ENCODE measurements at regions not wholly inside any gene's neighbourhood (a gene's known extent, or its start where the extent isn't known, plus 50 kb on each side); places are given as distances from the start of the nearest gene placed in this dataset.

- DNase-seq (no peak), ATAC-seq (no peak)
- H3K27ac ChIP-seq = no peak overlapping the region
- H3K9me3 ChIP-seq = no peaks in the 10 kb centered on the region
- TF ChIP-seq, protein P1, sequence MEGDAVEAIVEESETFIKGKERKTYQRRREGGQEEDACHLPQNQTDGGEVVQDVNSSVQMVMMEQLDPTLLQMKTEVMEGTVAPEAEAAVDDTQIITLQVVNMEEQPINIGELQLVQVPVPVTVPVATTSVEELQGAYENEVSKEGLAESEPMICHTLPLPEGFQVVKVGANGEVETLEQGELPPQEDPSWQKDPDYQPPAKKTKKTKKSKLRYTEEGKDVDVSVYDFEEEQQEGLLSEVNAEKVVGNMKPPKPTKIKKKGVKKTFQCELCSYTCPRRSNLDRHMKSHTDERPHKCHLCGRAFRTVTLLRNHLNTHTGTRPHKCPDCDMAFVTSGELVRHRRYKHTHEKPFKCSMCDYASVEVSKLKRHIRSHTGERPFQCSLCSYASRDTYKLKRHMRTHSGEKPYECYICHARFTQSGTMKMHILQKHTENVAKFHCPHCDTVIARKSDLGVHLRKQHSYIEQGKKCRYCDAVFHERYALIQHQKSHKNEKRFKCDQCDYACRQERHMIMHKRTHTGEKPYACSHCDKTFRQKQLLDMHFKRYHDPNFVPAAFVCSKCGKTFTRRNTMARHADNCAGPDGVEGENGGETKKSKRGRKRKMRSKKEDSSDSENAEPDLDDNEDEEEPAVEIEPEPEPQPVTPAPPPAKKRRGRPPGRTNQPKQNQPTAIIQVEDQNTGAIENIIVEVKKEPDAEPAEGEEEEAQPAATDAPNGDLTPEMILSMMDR (IDR thresholded peaks at IDR 0.05) = no peak
- H3K4me3 ChIP-seq = no peak overlapping the region
- H3K27me3 ChIP-seq (ENCODE audit: low read depth) = no peaks in the 10 kb centered on the region
- no peaks in the 10 kb centered on the region for H3K36me3 ChIP-seq
- no peaks in the 10 kb centered on the region for H3K4me1 ChIP-seq
- intact Hi-C loops (cut with DNase I) = no loop called here
Observed at GRCh38 chr3:159131376-159131775, 329.5 kb downstream of the MFSD1 start.

DNA sequence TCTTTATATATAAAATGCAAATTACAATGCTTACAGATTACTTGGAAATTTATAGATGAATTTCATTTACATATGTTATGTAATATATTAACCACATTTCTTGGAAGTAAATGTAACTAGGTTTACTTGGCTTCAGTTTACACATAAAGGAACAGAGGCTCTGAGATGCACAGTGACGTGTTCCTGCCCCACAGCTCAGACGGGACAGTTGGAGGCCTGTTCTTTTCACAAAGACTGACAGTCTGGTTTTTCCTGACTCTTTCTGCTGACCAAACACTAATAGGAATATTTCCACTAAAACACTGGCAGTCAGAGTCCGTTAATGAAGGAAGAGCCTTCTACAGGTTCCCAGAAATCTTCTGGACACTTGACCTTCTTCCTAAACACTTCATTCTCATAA lies 336.1 kb downstream of the MFSD1 start:
- DNase-seq (no peak), ATAC-seq (no peak)
- Histone ChIP-seq H3K4me1 (no peaks in the 10 kb centered on the region), H3K4me3 (no peak overlapping the region), H3K36me3 (no peaks in the 10 kb centered on the region), H3K9me3 (no peaks in the 10 kb centered on the region), H3K27me3 (ENCODE audit: low read depth) (no peaks in the 10 kb centered on the region), H3K27ac (no peak overlapping the region)
- intact Hi-C loops (cut with DNase I) = no loop called here
- TF ChIP-seq, protein P1 (IDR thresholded peaks at IDR 0.05) = no peak

GRCh38 chr3:159139326-159139725 lies 337.5 kb downstream of the MFSD1 start:
- no peak overlapping the region for H3K4me3 ChIP-seq
- TF ChIP-seq, protein P1 (IDR thresholded peaks at IDR 0.05) = no peak
- H3K9me3 ChIP-seq = no peaks in the 10 kb centered on the region
- H3K27ac ChIP-seq = no peak overlapping the region
- DNase-seq = no peak
- no peaks in the 10 kb centered on the region for H3K4me1 ChIP-seq
- no peaks in the 10 kb centered on the region for H3K36me3 ChIP-seq
- no peak for ATAC-seq
- intact Hi-C loops (cut with DNase I) = no loop called here
- no peaks in the 10 kb centered on the region for H3K27me3 ChIP-seq (ENCODE audit: low read depth)

DNA sequence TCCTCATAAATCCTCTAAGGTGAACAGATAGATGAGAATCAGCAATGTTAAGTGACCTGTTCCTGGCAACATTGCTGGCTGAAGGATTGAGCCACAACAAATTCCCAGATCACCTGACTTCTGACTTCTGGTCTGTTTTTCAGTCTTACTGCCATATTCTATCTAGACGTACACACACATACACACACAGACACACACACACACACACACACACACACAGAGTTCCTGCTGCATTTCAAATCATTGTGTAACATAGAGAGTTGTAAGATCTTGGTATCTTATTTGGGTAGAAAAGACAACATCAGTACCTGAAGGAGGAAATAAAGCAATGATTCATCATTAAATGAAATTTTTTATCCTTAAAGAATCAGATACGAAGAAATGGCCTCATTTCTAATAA lies 342.6 kb downstream of the MFSD1 start:
- ATAC-seq (no peak), DNase-seq (no peak)
- Histone ChIP-seq H3K4me1 (no peaks in the 10 kb centered on the region), H3K27ac (no peak overlapping the region), H3K4me3 (no peak overlapping the region), H3K27me3 (ENCODE audit: low read depth) (no peaks in the 10 kb centered on the region), H3K9me3 (no peaks in the 10 kb centered on the region), H3K36me3 (no peaks in the 10 kb centered on the region)
- intact Hi-C loops (cut with DNase I) = no loop called here
- TF ChIP-seq, protein P1 (IDR thresholded peaks at IDR 0.05) = no peak

DNA sequence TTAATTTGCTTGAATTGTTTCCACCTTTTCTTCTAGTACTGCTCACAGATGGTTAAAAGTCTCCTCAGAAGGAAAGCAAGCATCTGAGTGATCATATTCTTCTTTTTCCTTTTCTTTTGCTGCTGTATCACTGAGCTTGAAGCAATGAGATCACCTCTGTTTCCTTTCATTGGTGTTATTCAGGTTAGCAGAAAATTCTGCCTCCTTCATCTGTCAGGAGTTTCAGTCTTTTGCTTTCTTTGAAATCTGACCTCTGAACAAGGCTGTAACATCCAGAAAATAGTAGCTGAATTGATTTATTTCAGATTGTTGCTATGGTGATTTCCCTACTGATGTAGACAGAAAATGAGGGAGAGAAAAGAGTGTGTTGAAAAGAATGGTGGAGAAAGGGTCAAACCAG lies 343.0 kb downstream of the MFSD1 start:
- H3K4me3 ChIP-seq = no peak overlapping the region
- H3K36me3 ChIP-seq = no peaks in the 10 kb centered on the region
- H3K4me1 ChIP-seq = no peaks in the 10 kb centered on the region
- TF ChIP-seq, protein P1 (IDR thresholded peaks at IDR 0.05) = no peak
- no peaks in the 10 kb centered on the region for H3K27me3 ChIP-seq (ENCODE audit: low read depth)
- no peak for DNase-seq
- ATAC-seq = no peak
- intact Hi-C loops (cut with DNase I) = no loop called here
- no peaks in the 10 kb centered on the region for H3K9me3 ChIP-seq
- H3K27ac ChIP-seq = no peak overlapping the region

- no peak for ATAC-seq
- H3K4me1 ChIP-seq = no peaks in the 10 kb centered on the region
- H3K9me3 ChIP-seq = no peaks in the 10 kb centered on the region
- H3K27ac ChIP-seq = no peak overlapping the region
- TF ChIP-seq, protein P1 (IDR thresholded peaks at IDR 0.05) = no peak
- no peak for DNase-seq
- intact Hi-C loops (cut with DNase I) = no loop called here
- no peak overlapping the region for H3K4me3 ChIP-seq
- H3K27me3 ChIP-seq (ENCODE audit: low read depth) = no peaks in the 10 kb centered on the region
- H3K36me3 ChIP-seq = no peaks in the 10 kb centered on the region
Observed at GRCh38 chr3:159146392-159146791, 344.5 kb downstream of the MFSD1 start.
